Transverse colon (tissue), 3 donors: ENCODE measurements at regions not wholly inside any gene's neighbourhood (a gene's known extent, or its start where the extent isn't known, plus 50 kb on each side); places are given as distances from the start of the nearest gene placed in this dataset.

Source experiments
- POLR2A ChIP-seq: fragments of 450-650 bp; IDR thresholded peaks from one replicate; pipeline ENCODE4 v1.6.1; 2016; ENCODE audit warnings: antibody characterized with exemption, mild to moderate bottlenecking, moderate library complexity
- TF ChIP-seq, protein P1 (sequence below), 5 experiments: fragments of 200-600 bp in 3 of 5; fragments of 450-650 bp in 2 of 5; sonication (generic) in 3 of 5; IDR thresholded peaks; 1 replicate in 2 of 5; 2 replicates in 3 of 5; pipeline ENCODE4 v1.5.1; 2016 to 2017; ENCODE audit warnings: antibody characterized with exemption in 5 of 5, inconsistent platforms in 3 of 5, mild to moderate bottlenecking in 2 of 5, moderate library complexity in 1 of 5

DNA sequence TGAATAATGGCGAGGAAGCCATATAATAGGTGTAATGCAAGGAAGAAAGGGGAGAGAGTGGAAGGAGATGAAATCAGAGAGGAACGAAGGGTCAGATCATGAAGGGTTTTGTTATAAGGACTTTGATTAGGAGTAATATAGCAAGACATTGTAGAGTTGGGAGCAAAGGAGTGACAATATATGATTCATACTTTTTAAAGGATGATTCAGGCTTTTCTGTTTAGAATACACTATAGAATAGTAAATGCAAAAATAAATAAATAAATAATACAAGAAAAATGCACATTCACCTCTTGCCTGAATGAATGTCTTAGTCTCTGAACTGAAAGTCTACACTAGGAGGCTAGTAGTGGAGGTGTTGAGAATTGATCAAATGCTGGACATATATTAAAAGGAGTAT lies 1524.4 kb upstream of the AGA start:
- TF ChIP-seq, protein P1, sequence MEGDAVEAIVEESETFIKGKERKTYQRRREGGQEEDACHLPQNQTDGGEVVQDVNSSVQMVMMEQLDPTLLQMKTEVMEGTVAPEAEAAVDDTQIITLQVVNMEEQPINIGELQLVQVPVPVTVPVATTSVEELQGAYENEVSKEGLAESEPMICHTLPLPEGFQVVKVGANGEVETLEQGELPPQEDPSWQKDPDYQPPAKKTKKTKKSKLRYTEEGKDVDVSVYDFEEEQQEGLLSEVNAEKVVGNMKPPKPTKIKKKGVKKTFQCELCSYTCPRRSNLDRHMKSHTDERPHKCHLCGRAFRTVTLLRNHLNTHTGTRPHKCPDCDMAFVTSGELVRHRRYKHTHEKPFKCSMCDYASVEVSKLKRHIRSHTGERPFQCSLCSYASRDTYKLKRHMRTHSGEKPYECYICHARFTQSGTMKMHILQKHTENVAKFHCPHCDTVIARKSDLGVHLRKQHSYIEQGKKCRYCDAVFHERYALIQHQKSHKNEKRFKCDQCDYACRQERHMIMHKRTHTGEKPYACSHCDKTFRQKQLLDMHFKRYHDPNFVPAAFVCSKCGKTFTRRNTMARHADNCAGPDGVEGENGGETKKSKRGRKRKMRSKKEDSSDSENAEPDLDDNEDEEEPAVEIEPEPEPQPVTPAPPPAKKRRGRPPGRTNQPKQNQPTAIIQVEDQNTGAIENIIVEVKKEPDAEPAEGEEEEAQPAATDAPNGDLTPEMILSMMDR (IDR thresholded peaks at IDR 0.05), result no peak
- no peak for TF ChIP-seq POLR2A
